Erythroblast (primary cell): ENCODE measurements at regions not wholly inside any gene's neighbourhood (a gene's known extent, or its start where the extent isn't known, plus 50 kb on each side); places are given as distances from the start of the nearest gene placed in this dataset.

Experiments used
- GATA1 ChIP-seq: IDR thresholded peaks from 2 replicates; pipeline ENCODE4 v1.6.1; 2011; ENCODE audit warnings: low read depth, mild to moderate bottlenecking, control low read depth, low read length, moderate library complexity
- POLR2A ChIP-seq: IDR thresholded peaks from 2 replicates; pipeline ENCODE4 v1.6.1; 2011; ENCODE audit warnings: mild to moderate bottlenecking, low read length

GRCh38 chr6:164022632-164023031, 608.1 kb downstream of the QKI start:
- no peak for TF ChIP-seq POLR2A
- TF ChIP-seq GATA1, result no peak
